Neural cell (in vitro differentiated cells): ENCODE measurements at regions not wholly inside any gene's neighbourhood (a gene's known extent, or its start where the extent isn't known, plus 50 kb on each side); places are given as distances from the start of the nearest gene placed in this dataset.

Experiments used
- H2AFZ ChIP-seq: fragments of 200-600, 300-800 bp; sonication (generic), shearing (Covaris generic); 2 replicates; pipeline ENCODE4 v1.6.0; 2014; ENCODE audit warnings: low read depth, mild to moderate bottlenecking, antibody characterized with exemption, low read length, moderate library complexity
- H3F3A ChIP-seq: fragments of 200-600 bp; shearing (Covaris generic); 2 replicates; pipeline ENCODE4 v1.6.1; 2016; ENCODE audit warnings: mild to moderate bottlenecking, moderate library complexity, mixed read lengths, antibody characterized with exemption, low read length; ENCODE audit not compliant: insufficient read depth, poor library complexity, severe bottlenecking
- H3K27ac ChIP-seq: fragments of 200-600, 300-800 bp; sonication (generic), shearing (Covaris generic); 2 replicates; pipeline ENCODE4 v1.5.1; 2014; ENCODE audit warnings: mild to moderate bottlenecking, low read length, moderate library complexity
- H3K27me3 ChIP-seq: fragments of 300-800, 200-600 bp; sonication (generic), shearing (Covaris generic); 2 replicates; pipeline ENCODE4 v1.6.0; 2014; ENCODE audit warnings: mild to moderate bottlenecking, low read depth, low read length, moderate library complexity; ENCODE audit not compliant: insufficient read depth
- H3K36me3 ChIP-seq: fragments of 300-800, 200-600 bp; sonication (generic), shearing (Covaris generic); 2 replicates; pipeline ENCODE4 v1.5.1; 2014; ENCODE audit warnings: mild to moderate bottlenecking, antibody characterized with exemption, low read length, moderate library complexity; ENCODE audit not compliant: insufficient read depth
- H3K4me2 ChIP-seq: fragments of 300-800, 200-600 bp; sonication (generic), shearing (Covaris generic); 2 replicates; pipeline ENCODE4 v1.6.0; 2014; ENCODE audit warnings: mild to moderate bottlenecking, low read length
- H3K4me3 ChIP-seq: fragments of 300-800, 200-600 bp; sonication (generic), shearing (Covaris generic); 2 replicates; pipeline ENCODE4 v1.5.1; 2014; ENCODE audit warnings: mild to moderate bottlenecking, low read length, moderate library complexity
- H3K79me2 ChIP-seq: fragments of 200-600 bp; shearing (Covaris generic); replicated peaks from 2 replicates; pipeline ENCODE4 v1.6.0; 2014; ENCODE audit warnings: mild to moderate bottlenecking, low read length, moderate library complexity; ENCODE audit not compliant: insufficient read depth
- H3K9ac ChIP-seq: fragments of 300-800, 200-600 bp; sonication (generic), shearing (Covaris generic); 2 replicates; pipeline ENCODE4 v1.6.1; 2016; ENCODE audit warnings: mild to moderate bottlenecking, low read length, mixed read lengths
- H3K9me2 ChIP-seq: fragments of 200-600 bp; shearing (Covaris generic); 2 replicates; pipeline ENCODE4 v1.6.1; 2016; ENCODE audit warnings: mild to moderate bottlenecking, low read length, mixed read lengths; ENCODE audit not compliant: insufficient read depth
- H3K9me3 ChIP-seq: fragments of 200-600, 300-800 bp; sonication (generic), shearing (Covaris generic); 2 replicates; pipeline ENCODE4 v1.6.1; 2016; ENCODE audit warnings: mild to moderate bottlenecking, mixed run types, low read length, moderate library complexity, mixed read lengths
- H4K20me1 ChIP-seq: fragments of 200-600 bp; shearing (Covaris generic); 2 replicates; pipeline ENCODE4 v1.6.1; 2016; ENCODE audit warnings: mild to moderate bottlenecking, mixed run types; ENCODE audit not compliant: insufficient read depth
- CTCF ChIP-seq: fragments of 450-650 bp; IDR thresholded peaks from 2 replicates; pipeline ENCODE4 v1.5.1; 2014; ENCODE audit warnings: antibody characterized with exemption, mild to moderate bottlenecking, moderate library complexity; ENCODE audit not compliant: poor library complexity, severe bottlenecking
- EP300 ChIP-seq: fragments of 450-650 bp; conservative IDR thresholded peaks from 2 replicates; pipeline ENCODE4 v1.6.1; 2014; ENCODE audit warnings: antibody characterized with exemption, mild to moderate bottlenecking, moderate library complexity; ENCODE audit not compliant: poor library complexity, severe bottlenecking
- EZH2 ChIP-seq: fragments of 200-600, 300-800 bp; shearing (Covaris generic), sonication (generic); IDR thresholded peaks from 2 replicates; pipeline ENCODE4 v1.6.1; 2014; ENCODE audit warnings: antibody characterized with exemption, low read length, borderline replicate concordance, mild to moderate bottlenecking; ENCODE audit not compliant: insufficient read depth, poor library complexity, severe bottlenecking
- MXI1 ChIP-seq: fragments of 450-650 bp; conservative IDR thresholded peaks from 2 replicates; pipeline ENCODE4 v1.6.1; 2014; ENCODE audit warnings: antibody characterized with exemption, mild to moderate bottlenecking; ENCODE audit not compliant: poor library complexity, severe bottlenecking
- POLR2AphosphoS5 ChIP-seq: IDR thresholded peaks from 2 replicates; pipeline ENCODE4 v1.6.1; 2012
- RAD21 ChIP-seq: fragments of 450-650 bp; conservative IDR thresholded peaks from 2 replicates; pipeline ENCODE4 v1.6.1; 2014; ENCODE audit warnings: antibody characterized with exemption, mild to moderate bottlenecking, moderate library complexity
- REST ChIP-seq: IDR thresholded peaks from 2 replicates; pipeline ENCODE4 v1.6.1; 2012; ENCODE audit warnings: borderline replicate concordance
- SMC3 ChIP-seq: fragments of 450-650 bp; conservative IDR thresholded peaks from 2 replicates; pipeline ENCODE4 v1.6.1; 2014; ENCODE audit warnings: antibody characterized with exemption, mild to moderate bottlenecking, moderate library complexity; ENCODE audit not compliant: poor library complexity
- TAF1 ChIP-seq: IDR thresholded peaks from 2 replicates; pipeline ENCODE4 v1.6.1; 2012; ENCODE audit warnings: low read depth

GRCh38 chr2:129464036-129464435, 515.4 kb upstream of the RAB6C start:
- H3K4me2 ChIP-seq = no peak overlapping the region
- H3K9ac ChIP-seq = no peak overlapping the region
- H3K27me3 ChIP-seq = no peaks in the 10 kb centered on the region
- H3K9me2 ChIP-seq = no peaks in the 10 kb centered on the region
- H3F3A ChIP-seq = no peaks in the 10 kb centered on the region
- no peaks in the 10 kb centered on the region for H3K79me2 ChIP-seq
- no peaks in the 10 kb centered on the region for H3K36me3 ChIP-seq
- TF ChIP-seq CTCF (no peak), EP300 (no peak), RAD21 (no peak), REST (no peak), MXI1 (no peak), EZH2 (no peak), SMC3 (no peak), TAF1 (no peak), POLR2AphosphoS5 (no peak)
- H4K20me1 ChIP-seq = no peaks in the 10 kb centered on the region
- no peaks in the 10 kb centered on the region for H3K9me3 ChIP-seq
- H2AFZ ChIP-seq = no peak overlapping the region
- H3K4me3 ChIP-seq = no peak overlapping the region
- H3K27ac ChIP-seq = no peak overlapping the region

- Histone ChIP-seq H3F3A (no peaks in the 10 kb centered on the region), H3K27ac (no peak overlapping the region), H3K4me3 (no peak overlapping the region), H3K9ac (no peak overlapping the region), H3K9me3 (no peaks in the 10 kb centered on the region), H3K27me3 (no peaks in the 10 kb centered on the region), H3K79me2 (no peaks in the 10 kb centered on the region), H4K20me1 (no peaks in the 10 kb centered on the region), H3K36me3 (no peaks in the 10 kb centered on the region), H3K4me2 (no peak overlapping the region), H3K9me2 (no peaks in the 10 kb centered on the region), H2AFZ (no peak overlapping the region)
- TF ChIP-seq POLR2AphosphoS5 (no peak), CTCF (no peak), RAD21 (no peak), EP300 (no peak), MXI1 (no peak), SMC3 (no peak), TAF1 (no peak), REST (no peak)
These were observed 514.8 kb upstream of the RAB6C start for GRCh38 chr2:129464631-129465030.
